Neural crest cell (in vitro differentiated cells): ENCODE measurements at regions not wholly inside any gene's neighbourhood (a gene's known extent, or its start where the extent isn't known, plus 50 kb on each side); places are given as distances from the start of the nearest gene placed in this dataset.

ENCODE experiments used
- DNase-seq: peaks from one replicate; pipeline ENCODE4 v3.0.0; 2021; ENCODE audit warnings: low read depth, mixed read lengths, low spot score
- H3K27ac Mint-ChIP-seq: one replicate; pipeline ENCODE4 v1.8.0; 2021; ENCODE audit warnings: mild to moderate bottlenecking, mixed read lengths; ENCODE audit not compliant: unreplicated experiment
- H3K27me3 Mint-ChIP-seq: 2 replicates; pipeline ENCODE4 v1.8.0; 2021; ENCODE audit warnings: low read depth, mild to moderate bottlenecking, mixed read lengths
- H3K36me3 Mint-ChIP-seq: 2 replicates; pipeline ENCODE4 v1.8.0; 2021; ENCODE audit warnings: low read depth, mild to moderate bottlenecking, mixed read lengths
- H3K4me1 Mint-ChIP-seq: 2 replicates; pipeline ENCODE4 v1.8.0; 2021; ENCODE audit warnings: mixed read lengths
- H3K4me3 Mint-ChIP-seq: one replicate; pipeline ENCODE4 v1.8.0; 2021; ENCODE audit warnings: mild to moderate bottlenecking, mixed read lengths
- H3K9me3 Mint-ChIP-seq: 2 replicates; pipeline ENCODE4 v1.8.0; 2021; ENCODE audit warnings: mixed read lengths
- TF ChIP-seq, protein P1 (sequence below): fragments of 200-600 bp; sonication (generic); conservative IDR thresholded peaks from 2 replicates; pipeline ENCODE4 v1.5.0; 2021; ENCODE audit warnings: antibody characterized with exemption, mild to moderate bottlenecking

DNA sequence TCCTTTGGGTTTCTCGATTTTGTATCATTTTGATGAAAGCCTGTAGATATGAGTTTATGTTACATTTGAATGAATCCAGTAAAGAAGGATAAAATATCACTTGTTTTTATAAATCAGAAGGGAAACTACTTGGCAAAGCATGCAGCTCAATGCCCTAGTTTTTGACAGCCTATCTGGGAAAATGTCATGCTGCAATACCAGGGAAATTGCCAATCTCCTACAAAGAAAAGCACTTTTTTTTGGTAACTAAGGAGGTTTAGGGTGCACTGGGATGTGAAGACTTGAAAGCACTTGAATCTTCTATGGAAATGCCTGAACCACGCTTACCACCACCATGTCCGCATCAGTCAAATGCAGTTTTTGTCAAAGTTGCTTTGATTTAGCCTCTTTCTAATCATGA lies 446.9 kb upstream of the LRRC7 start:
- TF ChIP-seq, protein P1, sequence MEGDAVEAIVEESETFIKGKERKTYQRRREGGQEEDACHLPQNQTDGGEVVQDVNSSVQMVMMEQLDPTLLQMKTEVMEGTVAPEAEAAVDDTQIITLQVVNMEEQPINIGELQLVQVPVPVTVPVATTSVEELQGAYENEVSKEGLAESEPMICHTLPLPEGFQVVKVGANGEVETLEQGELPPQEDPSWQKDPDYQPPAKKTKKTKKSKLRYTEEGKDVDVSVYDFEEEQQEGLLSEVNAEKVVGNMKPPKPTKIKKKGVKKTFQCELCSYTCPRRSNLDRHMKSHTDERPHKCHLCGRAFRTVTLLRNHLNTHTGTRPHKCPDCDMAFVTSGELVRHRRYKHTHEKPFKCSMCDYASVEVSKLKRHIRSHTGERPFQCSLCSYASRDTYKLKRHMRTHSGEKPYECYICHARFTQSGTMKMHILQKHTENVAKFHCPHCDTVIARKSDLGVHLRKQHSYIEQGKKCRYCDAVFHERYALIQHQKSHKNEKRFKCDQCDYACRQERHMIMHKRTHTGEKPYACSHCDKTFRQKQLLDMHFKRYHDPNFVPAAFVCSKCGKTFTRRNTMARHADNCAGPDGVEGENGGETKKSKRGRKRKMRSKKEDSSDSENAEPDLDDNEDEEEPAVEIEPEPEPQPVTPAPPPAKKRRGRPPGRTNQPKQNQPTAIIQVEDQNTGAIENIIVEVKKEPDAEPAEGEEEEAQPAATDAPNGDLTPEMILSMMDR, result no peak
- Mint-ChIP-seq H3K4me1 (peaks cover 6% of the 10 kb centered on the region), H3K27me3 (no peaks in the 10 kb centered on the region), H3K9me3 (peaks cover 7% of the 10 kb centered on the region), H3K27ac (no peak overlapping the region), H3K4me3 (no peak overlapping the region), H3K36me3 (no peaks in the 10 kb centered on the region)
- DNase-seq, result no peak

DNA sequence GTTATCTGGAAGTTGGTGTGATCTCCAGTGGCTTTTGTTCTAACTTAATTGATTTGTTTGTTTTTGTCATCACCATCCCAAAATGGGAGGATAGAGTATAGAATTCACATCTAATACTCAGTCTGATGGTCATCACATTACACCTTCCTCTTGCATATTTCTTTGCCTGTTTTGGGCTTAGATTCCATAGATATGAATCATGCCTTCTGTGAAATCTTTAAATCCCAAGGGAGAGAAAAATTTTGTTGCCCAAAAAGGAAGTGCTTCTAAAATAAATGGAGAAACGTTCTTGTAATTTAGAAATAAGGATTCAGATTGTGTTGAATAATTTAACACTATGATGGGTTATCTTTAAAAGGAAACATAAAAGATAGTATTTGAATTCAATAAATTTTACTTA lies 446.0 kb upstream of the LRRC7 start:
- H3K4me1 Mint-ChIP-seq, result peaks cover 6% of the 10 kb centered on the region
- H3K27ac Mint-ChIP-seq, result no peak overlapping the region
- no peaks in the 10 kb centered on the region for H3K27me3 Mint-ChIP-seq
- H3K36me3 Mint-ChIP-seq, result no peaks in the 10 kb centered on the region
- no peak overlapping the region for H3K4me3 Mint-ChIP-seq
- DNase-seq, result no peak
- TF ChIP-seq, protein P1, result no peak
- H3K9me3 Mint-ChIP-seq, result peaks cover 8% of the 10 kb centered on the region

DNA sequence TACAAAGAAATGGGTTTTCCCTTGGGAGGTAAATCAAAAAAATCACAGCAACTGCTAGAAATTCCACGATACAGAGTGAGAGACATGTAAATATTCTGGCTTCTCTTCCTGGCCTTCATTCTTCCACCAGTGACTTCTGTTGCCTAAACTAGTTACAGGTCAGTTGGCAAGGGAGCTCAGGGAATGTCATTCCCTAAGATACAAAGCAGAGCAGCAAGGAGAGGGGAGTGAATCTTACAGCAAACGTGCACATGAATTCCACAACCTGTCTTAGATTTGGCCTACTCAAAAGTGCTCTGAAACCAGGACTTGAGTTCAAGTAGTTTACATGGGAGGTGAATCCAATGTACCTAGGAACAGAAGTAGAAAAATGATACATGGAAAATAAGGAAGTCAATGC lies 445.3 kb upstream of the LRRC7 start:
- DNase-seq, result no peak
- H3K9me3 Mint-ChIP-seq, result peaks cover 8% of the 10 kb centered on the region
- H3K27me3 Mint-ChIP-seq, result no peaks in the 10 kb centered on the region
- no peak overlapping the region for H3K27ac Mint-ChIP-seq
- TF ChIP-seq, protein P1, result no peak
- no peaks in the 10 kb centered on the region for H3K36me3 Mint-ChIP-seq
- H3K4me3 Mint-ChIP-seq, result no peak overlapping the region
- H3K4me1 Mint-ChIP-seq, result peaks cover 6% of the 10 kb centered on the region

DNA sequence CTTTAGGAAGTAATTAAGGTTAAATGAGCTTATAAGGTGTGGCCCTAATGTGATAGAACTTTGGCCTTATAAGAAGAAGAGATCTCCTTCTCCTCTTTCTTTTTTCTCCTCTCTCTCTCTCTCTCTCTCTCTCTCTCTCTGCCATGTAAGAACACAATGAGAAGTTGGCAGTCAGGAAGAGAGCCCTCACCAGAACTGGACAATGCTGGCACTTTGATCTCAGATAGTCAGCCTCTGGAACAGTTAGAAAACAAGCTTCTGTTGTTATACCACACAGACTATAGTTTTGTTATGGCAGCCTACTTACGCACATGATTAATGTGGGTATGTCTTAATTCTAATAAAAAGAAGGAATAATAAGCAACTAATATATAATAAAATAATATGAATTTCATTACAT lies 444.2 kb upstream of the LRRC7 start:
- Mint-ChIP-seq H3K27me3 (no peaks in the 10 kb centered on the region), H3K27ac (no peak overlapping the region), H3K4me3 (no peak overlapping the region), H3K36me3 (no peaks in the 10 kb centered on the region), H3K9me3 (peaks cover 6% of the 10 kb centered on the region), H3K4me1 (peaks cover 6% of the 10 kb centered on the region)
- DNase-seq, result no peak
- TF ChIP-seq, protein P1, result no peak

DNA sequence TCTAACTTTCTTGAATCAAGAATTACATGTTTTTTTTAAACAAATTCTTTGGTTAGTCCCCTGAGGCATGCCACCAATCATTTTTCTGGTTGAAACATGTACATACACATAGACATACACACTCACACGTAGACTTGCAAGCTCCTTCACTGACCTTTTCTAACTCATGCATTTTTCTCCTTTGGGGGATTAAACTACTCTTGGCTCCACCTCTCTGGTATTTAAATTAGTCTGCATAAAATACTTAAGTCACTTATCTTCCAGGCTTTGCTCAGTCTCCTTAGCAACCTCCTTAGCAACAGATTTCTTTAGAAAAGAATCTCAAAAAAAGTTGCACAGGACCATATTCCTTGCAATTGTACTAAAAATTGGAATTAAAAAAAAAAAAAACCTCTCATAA lies 440.9 kb upstream of the LRRC7 start:
- no peaks in the 10 kb centered on the region for H3K27me3 Mint-ChIP-seq
- H3K4me1 Mint-ChIP-seq, result peaks cover 4% of the 10 kb centered on the region
- TF ChIP-seq, protein P1, result no peak
- no peak overlapping the region for H3K27ac Mint-ChIP-seq
- peaks cover 3% of the 10 kb centered on the region for H3K9me3 Mint-ChIP-seq
- no peaks in the 10 kb centered on the region for H3K36me3 Mint-ChIP-seq
- no peak overlapping the region for H3K4me3 Mint-ChIP-seq
- DNase-seq, result no peak

DNA sequence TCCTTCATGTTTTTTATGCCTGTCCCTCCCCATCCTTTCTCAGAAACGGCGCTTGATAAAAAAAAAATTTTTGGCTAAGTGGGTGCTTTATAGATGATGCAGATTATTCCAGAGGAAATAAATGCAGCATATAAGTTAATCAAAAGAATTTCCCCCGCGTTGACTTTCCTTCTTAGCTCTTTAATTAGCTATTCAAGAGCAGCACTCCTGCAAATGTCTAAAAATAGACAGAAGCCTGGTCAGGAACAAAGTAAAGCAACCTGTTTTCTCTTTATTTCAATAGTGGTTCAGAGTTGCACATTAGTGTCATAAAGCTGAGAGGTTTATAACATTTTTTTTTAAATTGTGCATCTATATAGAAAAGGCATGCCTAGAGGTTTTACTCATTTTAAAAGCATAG lies 439.5 kb upstream of the LRRC7 start:
- Mint-ChIP-seq H3K9me3 (peaks cover 3% of the 10 kb centered on the region), H3K27me3 (no peaks in the 10 kb centered on the region)
- TF ChIP-seq, protein P1, result no peak

More for the DNA sequence above, 439.5 kb upstream of the LRRC7 start:
- no peak for DNase-seq
- H3K27ac Mint-ChIP-seq, result no peak overlapping the region
- H3K4me1 Mint-ChIP-seq, result peaks cover 4% of the 10 kb centered on the region
- no peak overlapping the region for H3K4me3 Mint-ChIP-seq
- H3K36me3 Mint-ChIP-seq, result no peaks in the 10 kb centered on the region
